Endothelial cell of umbilical vein (primary cell): ENCODE measurements at regions not wholly inside any gene's neighbourhood (a gene's known extent, or its start where the extent isn't known, plus 50 kb on each side); places are given as distances from the start of the nearest gene placed in this dataset.

ENCODE experiments used
- BruUV-seq: library from RNA; stranded (reverse); fragments of 400-500 nt; replicated peaks from 2 replicates; lab custom pipeline; 2021; lab: Mats Ljungman, UMichigan
- CTCF ChIA-PET: fragments of 300-600, 350-600 bp; sonication (Branson Sonifier 250); formaldehyde crosslinking; loops from one replicate; lab custom pipeline; 2021; ENCODE audit warnings: antibody characterized with exemption, inconsistent platforms; lab: Charles Lee
- POLR2A ChIA-PET: fragments of 300-600, 350-600 bp; sonication (Branson Sonifier 250); formaldehyde crosslinking; loops from one replicate; lab custom pipeline; 2021; ENCODE audit warnings: antibody characterized with exemption, inconsistent platforms; lab: Charles Lee
- DNase-seq: peaks from one replicate; pipeline ENCODE4 v3.0.0-alpha.2; 2011; ENCODE audit warnings: low read depth, low spot score
- FAIRE-seq: peaks from 2 replicates; lab custom pipeline; 2011; peaks lifted over from hg19 to GRCh38; lab: Jason Lieb, UNC
- H2AFZ ChIP-seq: 2 replicates; pipeline ENCODE4 v1.6.0; 2012; ENCODE audit warnings: low read depth, low read length, control low read depth, inconsistent platforms
- H3K27ac ChIP-seq: 2 replicates; pipeline ENCODE4 v1.5.1; 2011; ENCODE audit warnings: low read depth, mild to moderate bottlenecking, control low read depth, low read length, moderate library complexity; ENCODE audit not compliant: insufficient read depth
- H3K27me3 ChIP-seq, 2 experiments: 2 replicates each; pipeline versions ENCODE4 v1.6.0 to v1.6.1; 2011; ENCODE audit warnings: low read length in 2 of 2, mixed read lengths in 1 of 2; ENCODE audit not compliant: control insufficient read depth in 2 of 2, insufficient read depth in 2 of 2
- H3K36me3 ChIP-seq, 2 experiments: 2 replicates in 1 of 2; 3 replicates in 1 of 2; pipeline ENCODE4 v1.5.1; 2011; ENCODE audit warnings: low read length in 2 of 2, mild to moderate bottlenecking in 1 of 2, moderate library complexity in 1 of 2; ENCODE audit not compliant: control insufficient read depth in 2 of 2, insufficient read depth in 2 of 2; ENCODE audit errors: extremely low read depth in 1 of 2
- H3K4me1 ChIP-seq: 3 replicates; pipeline ENCODE4 v1.5.1; 2011; ENCODE audit warnings: mild to moderate bottlenecking, low read length; ENCODE audit not compliant: control insufficient read depth, insufficient read depth; ENCODE audit errors: extremely low read depth
- H3K4me2 ChIP-seq: 2 replicates; pipeline ENCODE4 v1.6.1; 2011; ENCODE audit warnings: low read length, control low read depth, mixed read lengths; ENCODE audit not compliant: insufficient read depth
- H3K4me3 ChIP-seq, 3 experiments: fragments of 200-600 bp in 1 of 3; sonication (generic), shearing (Covaris generic) in 1 of 3; replicated peaks in 1 of 3; 2 replicates each; pipeline ENCODE4 v1.5.1; 2011 to 2016; ENCODE audit warnings: control low read depth in 3 of 3, low read length in 3 of 3, mild to moderate bottlenecking in 2 of 3, inconsistent platforms in 1 of 3, low read depth in 1 of 3, moderate library complexity in 1 of 3; ENCODE audit not compliant: insufficient read depth in 1 of 3
- H3K79me2 ChIP-seq: 2 replicates; pipeline ENCODE4 v1.6.0; 2012; ENCODE audit warnings: low read length, inconsistent platforms; ENCODE audit not compliant: control insufficient read depth, insufficient read depth
- H3K9ac ChIP-seq: replicated peaks from 2 replicates; pipeline ENCODE3; 2011; ENCODE audit warnings: low read length, control low read depth; ENCODE audit not compliant: insufficient read depth; ENCODE audit errors: extremely low read depth
- H3K9me1 ChIP-seq: replicated peaks from 3 replicates; pipeline ENCODE4 v1.6.0; 2011; ENCODE audit warnings: mild to moderate bottlenecking, low read length; ENCODE audit not compliant: control insufficient read depth, insufficient read depth; ENCODE audit errors: extremely low read depth
- H3K9me3 ChIP-seq: replicated peaks from 2 replicates; pipeline ENCODE4 v1.5.1; 2012; ENCODE audit warnings: low read length, inconsistent platforms; ENCODE audit not compliant: control insufficient read depth, insufficient read depth
- H4K20me1 ChIP-seq: replicated peaks from 2 replicates; pipeline ENCODE3; 2011; ENCODE audit warnings: mild to moderate bottlenecking, low read length; ENCODE audit not compliant: control insufficient read depth, insufficient read depth; ENCODE audit errors: extremely low read depth
- EZH2 ChIP-seq: IDR thresholded peaks from 2 replicates; pipeline ENCODE4 v1.6.1; 2012; ENCODE audit warnings: borderline replicate concordance, low read depth, mild to moderate bottlenecking, moderate library complexity, low read length, inconsistent platforms; ENCODE audit not compliant: severe bottlenecking
- FOS ChIP-seq: IDR thresholded peaks from 2 replicates; pipeline ENCODE4 v1.6.1; 2011; ENCODE audit warnings: mild to moderate bottlenecking, low read length, moderate library complexity, borderline replicate concordance; ENCODE audit not compliant: insufficient read depth
- GATA2 ChIP-seq: IDR thresholded peaks from 2 replicates; pipeline ENCODE4 v1.7.0; 2011; ENCODE audit warnings: low read depth, mild to moderate bottlenecking, moderate library complexity, mixed read lengths, low read length; ENCODE audit not compliant: insufficient read length, insufficient read depth
- JUN ChIP-seq: IDR thresholded peaks from 2 replicates; pipeline ENCODE4 v1.6.1; 2011; ENCODE audit warnings: borderline replicate concordance, low read depth; ENCODE audit not compliant: insufficient read length, insufficient read depth
- MYC ChIP-seq: IDR thresholded peaks from one replicate; pipeline ENCODE4 v1.6.1; 2011; ENCODE audit warnings: mild to moderate bottlenecking, low read depth, low read length
- POLR2A ChIP-seq: IDR thresholded peaks from 2 replicates; pipeline ENCODE4 v1.6.1; 2012; ENCODE audit warnings: low read depth, mild to moderate bottlenecking, control low read depth, low read length
- POLR2AphosphoS5 ChIP-seq: IDR thresholded peaks from 2 replicates; pipeline ENCODE4 v1.6.1; 2012; ENCODE audit warnings: low read depth, mild to moderate bottlenecking, control low read depth, low read length, moderate library complexity; ENCODE audit not compliant: insufficient read depth
- dilution Hi-C: fragments of 300-500 bp; cut with MboI; formaldehyde crosslinking; loops from one replicate; pipeline ENCODE4 v1.15.0; 2019; ENCODE audit warnings: low sequenced_read_pairs; ENCODE audit not compliant: extremely low pct_ligation_motif_present
- intact Hi-C: fragments of 100-400 bp; cut with micrococcal nuclease; formaldehyde crosslinking; loops from one replicate; pipeline ENCODE4 v1.10.0; 2022
- TF ChIP-seq, protein P1 (sequence below): IDR thresholded peaks from 2 replicates; pipeline ENCODE4 v1.6.1; 2011; ENCODE audit not compliant: insufficient read depth, insufficient read length
- TF ChIP-seq, protein P2 (sequence below), 2 donors: IDR thresholded peaks; 1 replicate in 1 of 2; 2 replicates in 1 of 2; pipeline ENCODE4 v1.5.1; 2011; ENCODE audit warnings: low read length in 2 of 2, mild to moderate bottlenecking in 2 of 2, moderate library complexity in 2 of 2, control low read depth in 1 of 2, inconsistent platforms in 1 of 2, low read depth in 1 of 2; ENCODE audit not compliant: insufficient read depth in 1 of 2; ENCODE audit errors: extremely low read depth in 1 of 2

DNA sequence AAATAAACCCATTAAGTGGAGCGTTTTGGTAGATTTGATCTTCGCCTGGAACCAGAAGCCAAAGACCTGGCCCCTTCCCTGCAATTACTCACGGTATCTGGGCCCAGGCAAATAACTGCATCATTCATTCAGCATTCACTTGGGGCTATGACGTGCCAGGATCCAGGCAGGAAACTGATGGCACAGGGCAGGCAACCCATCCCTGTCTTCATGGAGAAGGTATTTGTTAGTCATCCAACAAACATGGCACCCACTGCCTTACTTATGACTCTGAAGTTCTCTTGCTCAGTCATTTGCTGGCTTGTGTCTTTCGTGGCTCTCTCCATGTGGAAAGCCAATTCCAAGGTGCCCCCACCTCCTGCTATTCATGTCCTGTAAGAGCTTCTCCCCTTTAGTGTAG, 232.4 kb downstream of the BMP7 start:
- H4K20me1 ChIP-seq, result no peaks in the 10 kb centered on the region
- no peak overlapping the region for H2AFZ ChIP-seq
- no peaks in the 10 kb centered on the region for H3K9me3 ChIP-seq
- no peak overlapping the region for H3K27ac ChIP-seq
- TF ChIP-seq, protein P1, sequence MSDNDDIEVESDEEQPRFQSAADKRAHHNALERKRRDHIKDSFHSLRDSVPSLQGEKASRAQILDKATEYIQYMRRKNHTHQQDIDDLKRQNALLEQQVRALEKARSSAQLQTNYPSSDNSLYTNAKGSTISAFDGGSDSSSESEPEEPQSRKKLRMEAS, result no peak
- TF ChIP-seq EZH2 (no peak), POLR2A (no peak), FOS (no peak), GATA2 (no peak), MYC (no peak), JUN (no peak), POLR2AphosphoS5 (no peak)
- TF ChIP-seq, protein P2, sequence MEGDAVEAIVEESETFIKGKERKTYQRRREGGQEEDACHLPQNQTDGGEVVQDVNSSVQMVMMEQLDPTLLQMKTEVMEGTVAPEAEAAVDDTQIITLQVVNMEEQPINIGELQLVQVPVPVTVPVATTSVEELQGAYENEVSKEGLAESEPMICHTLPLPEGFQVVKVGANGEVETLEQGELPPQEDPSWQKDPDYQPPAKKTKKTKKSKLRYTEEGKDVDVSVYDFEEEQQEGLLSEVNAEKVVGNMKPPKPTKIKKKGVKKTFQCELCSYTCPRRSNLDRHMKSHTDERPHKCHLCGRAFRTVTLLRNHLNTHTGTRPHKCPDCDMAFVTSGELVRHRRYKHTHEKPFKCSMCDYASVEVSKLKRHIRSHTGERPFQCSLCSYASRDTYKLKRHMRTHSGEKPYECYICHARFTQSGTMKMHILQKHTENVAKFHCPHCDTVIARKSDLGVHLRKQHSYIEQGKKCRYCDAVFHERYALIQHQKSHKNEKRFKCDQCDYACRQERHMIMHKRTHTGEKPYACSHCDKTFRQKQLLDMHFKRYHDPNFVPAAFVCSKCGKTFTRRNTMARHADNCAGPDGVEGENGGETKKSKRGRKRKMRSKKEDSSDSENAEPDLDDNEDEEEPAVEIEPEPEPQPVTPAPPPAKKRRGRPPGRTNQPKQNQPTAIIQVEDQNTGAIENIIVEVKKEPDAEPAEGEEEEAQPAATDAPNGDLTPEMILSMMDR (IDR thresholded peaks at IDR 0.05; ENCODE audit: extremely low read depth in 1 of 2, insufficient read depth in 1 of 2, low read depth in 1 of 2, low read length in 2 of 2), result no peak
- no peak overlapping the region for H3K4me2 ChIP-seq
- CTCF ChIA-PET, result no interaction called here
- FAIRE-seq (no peak), DNase-seq (no peak)
- no peaks in the 10 kb centered on the region for H3K9me1 ChIP-seq
- H3K4me1 ChIP-seq, result no peaks in the 10 kb centered on the region
- no peaks in the 10 kb centered on the region for H3K79me2 ChIP-seq
- POLR2A ChIA-PET, result no interaction called here
- dilution Hi-C loops, result no loop called here
- H3K4me3 ChIP-seq, result no peak overlapping the region
- intact Hi-C loops, result no loop called here
- H3K36me3 ChIP-seq, result no peaks in the 10 kb centered on the region
- H3K27me3 ChIP-seq, result no peaks in the 10 kb centered on the region
- BruUV-seq, result no TSS peak
- H3K9ac ChIP-seq, result no peak overlapping the region
